HPDE6-E6E7 (cell line): ENCODE measurements at regions not wholly inside any gene's neighbourhood (a gene's known extent, or its start where the extent isn't known, plus 50 kb on each side); places are given as distances from the start of the nearest gene placed in this dataset.

ENCODE experiments used
- DNase-seq: peaks from one replicate; pipeline ENCODE4 v3.0.0; 2011; ENCODE audit warnings: missing footprints; ENCODE audit errors: extremely low spot score

GRCh38 chr11:95486466-95486865, 255.5 kb upstream of the SESN3 start:
- DNase-seq, result no peak

DNA sequence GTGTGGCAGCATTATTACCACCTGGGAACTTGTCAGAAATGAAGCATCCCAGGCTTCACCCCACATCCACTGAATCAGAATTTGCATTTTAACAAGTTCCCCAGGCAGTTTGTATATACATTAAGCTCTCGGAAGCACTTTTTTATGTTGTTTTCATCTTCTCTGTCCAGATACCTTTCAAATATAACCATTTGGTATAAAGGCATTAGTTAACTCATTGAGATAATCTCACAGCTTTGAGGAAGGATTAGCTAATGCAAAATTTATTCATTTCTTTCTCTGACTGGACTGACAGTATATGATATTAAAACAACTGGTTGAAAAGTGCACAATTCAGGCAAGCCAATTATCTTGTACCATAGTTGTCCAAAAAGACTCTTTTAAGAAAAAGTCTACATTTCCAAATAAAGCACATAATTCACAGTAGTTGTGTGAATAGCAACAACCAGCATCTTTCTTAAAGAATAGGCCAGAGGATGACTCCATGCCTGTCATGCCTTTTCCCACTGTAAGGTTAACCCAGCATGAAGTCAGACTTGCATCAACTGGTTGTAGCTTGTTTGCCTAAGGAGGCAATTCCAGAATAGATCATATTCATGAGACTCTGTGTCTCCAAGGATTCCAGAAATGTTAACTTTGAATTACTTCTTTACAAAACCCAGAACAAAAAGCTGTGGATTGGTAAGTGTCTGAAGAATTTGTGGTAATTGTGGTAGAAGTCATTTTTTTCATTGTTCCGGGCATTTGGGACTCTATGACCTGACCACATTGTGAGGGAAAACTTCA, 254.3 kb upstream of the SESN3 start:
- peak; percentile 40 for DNase-seq

- no peak for DNase-seq
These were observed 252.3 kb upstream of the SESN3 start for GRCh38 chr11:95483339-95483738.

GRCh38 chr11:95478003-95478402, 247.0 kb upstream of the SESN3 start:
- DNase-seq, result no peak

- DNase-seq, result no peak
These were observed 238.3 kb upstream of the SESN3 start for GRCh38 chr11:95469258-95469657.

GRCh38 chr11:95466416-95466815, 235.4 kb upstream of the SESN3 start:
- DNase-seq, result no peak

DNA sequence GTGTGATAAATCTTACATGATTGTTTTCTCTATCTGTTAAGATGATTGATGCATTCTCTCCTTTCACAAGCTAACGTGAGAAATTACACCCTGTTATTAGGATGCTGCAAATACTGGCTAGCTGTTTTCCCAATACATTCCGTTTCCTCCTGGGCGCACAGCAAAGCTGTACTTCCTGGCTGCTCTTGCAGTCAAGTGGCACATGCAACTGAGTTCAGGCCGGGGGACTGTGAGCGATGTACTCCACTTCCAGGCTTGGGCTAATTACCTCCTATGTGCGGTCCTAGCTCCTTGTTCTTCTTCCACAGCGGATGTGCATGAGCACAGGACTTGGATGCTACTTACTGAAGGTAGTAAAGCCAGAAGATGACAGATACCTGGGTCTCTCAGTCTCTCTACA, 234.9 kb upstream of the SESN3 start:
- no peak for DNase-seq

GRCh38 chr11:95461858-95462257, 230.9 kb upstream of the SESN3 start:
- no peak for DNase-seq

- no peak for DNase-seq
These were observed 230.3 kb upstream of the SESN3 start for GRCh38 chr11:95461348-95461747.

GRCh38 chr11:95459291-95460042, 228.5 kb upstream of the SESN3 start:
- no peak for DNase-seq

DNA sequence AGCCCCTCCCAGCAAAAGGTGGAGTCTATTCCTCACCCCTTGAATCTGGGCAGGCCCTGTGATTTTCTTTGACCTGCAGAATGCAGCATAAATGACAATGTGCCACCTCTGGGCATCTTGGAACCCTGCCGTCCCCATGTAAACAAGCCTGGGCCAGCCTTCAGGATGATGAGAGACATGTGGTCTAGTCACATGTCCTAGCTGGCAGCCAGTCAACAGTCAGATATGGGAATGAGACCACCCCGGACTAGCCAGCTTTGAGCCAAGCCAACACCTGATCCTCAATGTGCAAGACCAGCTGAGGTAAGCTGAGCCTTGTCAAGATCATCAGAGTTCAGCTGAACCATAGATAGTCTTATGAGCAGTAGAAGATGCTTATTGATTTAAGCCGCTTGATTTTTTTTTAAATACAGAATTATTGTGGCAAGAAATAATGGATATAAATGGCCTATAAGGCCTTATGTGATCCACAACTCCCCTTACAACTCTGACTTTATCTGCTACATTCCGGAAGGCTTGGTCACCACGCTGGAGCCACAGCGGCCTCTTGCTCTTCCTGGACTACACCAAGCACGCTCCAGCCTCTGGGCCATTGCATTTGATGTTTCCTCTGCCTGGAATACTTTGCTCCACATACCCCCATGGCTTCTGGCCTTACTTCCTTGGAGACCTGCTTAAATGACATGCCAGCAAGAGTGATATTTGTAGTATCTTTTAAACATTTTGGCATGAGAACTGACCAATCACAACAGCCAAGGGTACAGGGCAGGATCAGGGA, 225.9 kb upstream of the SESN3 start:
- no peak for DNase-seq

DNA sequence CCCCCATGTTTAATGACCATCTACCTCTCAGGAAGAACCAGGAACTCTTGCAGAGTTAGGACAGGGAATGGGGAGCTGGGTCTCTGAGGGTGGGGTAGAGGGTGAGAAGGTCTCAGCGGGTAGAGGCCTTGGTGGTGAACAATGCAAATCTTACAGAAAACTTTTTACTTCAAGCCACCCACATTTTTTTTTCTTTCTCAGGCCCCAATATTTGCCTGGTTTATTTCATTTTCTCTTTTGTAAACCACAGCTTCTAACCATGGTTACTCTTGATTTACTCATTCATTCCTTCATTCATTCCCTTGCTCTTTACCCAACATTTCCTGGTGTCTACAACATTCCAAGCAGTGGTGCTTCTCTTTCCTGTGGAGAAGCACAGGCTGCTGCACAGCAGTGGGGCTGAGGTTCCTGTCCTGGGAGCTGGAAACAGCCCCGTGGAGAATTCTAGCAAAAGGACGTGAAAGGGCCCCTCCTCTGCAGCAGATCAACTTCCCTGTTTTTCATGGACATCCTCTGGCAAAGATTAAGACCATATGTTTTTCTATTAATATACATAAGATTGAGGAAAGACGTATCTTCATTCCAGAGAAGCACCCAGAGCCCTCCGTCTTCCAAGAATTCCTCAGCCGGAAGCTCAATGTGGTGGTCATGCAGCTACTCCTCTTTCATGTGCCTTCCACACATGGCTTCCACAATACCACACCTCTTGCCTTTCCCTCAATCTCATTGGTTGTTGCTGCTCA, 224.4 kb upstream of the SESN3 start:
- DNase-seq, result no peak

- DNase-seq, result peak; percentile 45
These were observed 222.7 kb upstream of the SESN3 start for GRCh38 chr11:95453616-95454171.

DNA sequence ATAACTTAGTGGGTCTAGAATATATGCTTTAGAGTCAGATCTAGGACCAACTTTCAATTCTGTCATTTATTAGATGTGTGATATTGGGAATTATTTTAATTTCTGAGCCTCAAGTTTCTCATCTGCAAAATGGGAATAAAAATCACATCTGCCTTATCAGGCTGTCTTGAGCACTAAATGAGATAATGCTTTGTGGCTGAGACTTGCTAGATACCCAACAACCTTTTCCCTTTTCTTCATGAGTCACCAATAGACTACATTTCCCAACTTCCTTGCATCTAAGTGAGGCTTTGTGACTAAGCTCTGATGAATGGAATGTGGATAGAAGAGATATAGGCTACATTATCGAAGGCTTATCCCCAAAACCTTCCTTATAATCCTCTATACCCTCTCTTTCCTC, 220.7 kb upstream of the SESN3 start:
- DNase-seq, result peak; percentile 56

DNA sequence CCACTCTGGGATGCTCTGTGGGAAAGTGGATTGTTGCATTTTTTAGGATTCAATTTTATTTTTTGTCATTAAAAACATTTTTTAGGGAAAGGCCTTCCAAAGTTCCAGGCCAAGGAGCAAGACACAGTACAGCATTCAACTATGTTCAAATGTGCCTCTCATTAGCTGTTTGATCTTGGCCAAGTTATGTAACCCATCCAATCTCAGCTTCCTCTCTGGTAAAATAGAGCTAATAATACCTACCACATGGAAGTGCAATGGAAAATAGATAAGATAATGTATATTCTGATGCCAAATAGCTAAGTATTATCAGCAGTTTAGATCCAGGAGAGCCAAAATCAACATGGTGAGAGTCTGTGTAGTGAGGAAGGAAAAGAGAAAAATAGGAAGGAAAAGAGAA, 220.3 kb upstream of the SESN3 start:
- DNase-seq, result no peak

- no peak for DNase-seq
These were observed 219.6 kb upstream of the SESN3 start for GRCh38 chr11:95450547-95451123.

- no peak for DNase-seq
These were observed 214.8 kb upstream of the SESN3 start for GRCh38 chr11:95445746-95446333.

DNA sequence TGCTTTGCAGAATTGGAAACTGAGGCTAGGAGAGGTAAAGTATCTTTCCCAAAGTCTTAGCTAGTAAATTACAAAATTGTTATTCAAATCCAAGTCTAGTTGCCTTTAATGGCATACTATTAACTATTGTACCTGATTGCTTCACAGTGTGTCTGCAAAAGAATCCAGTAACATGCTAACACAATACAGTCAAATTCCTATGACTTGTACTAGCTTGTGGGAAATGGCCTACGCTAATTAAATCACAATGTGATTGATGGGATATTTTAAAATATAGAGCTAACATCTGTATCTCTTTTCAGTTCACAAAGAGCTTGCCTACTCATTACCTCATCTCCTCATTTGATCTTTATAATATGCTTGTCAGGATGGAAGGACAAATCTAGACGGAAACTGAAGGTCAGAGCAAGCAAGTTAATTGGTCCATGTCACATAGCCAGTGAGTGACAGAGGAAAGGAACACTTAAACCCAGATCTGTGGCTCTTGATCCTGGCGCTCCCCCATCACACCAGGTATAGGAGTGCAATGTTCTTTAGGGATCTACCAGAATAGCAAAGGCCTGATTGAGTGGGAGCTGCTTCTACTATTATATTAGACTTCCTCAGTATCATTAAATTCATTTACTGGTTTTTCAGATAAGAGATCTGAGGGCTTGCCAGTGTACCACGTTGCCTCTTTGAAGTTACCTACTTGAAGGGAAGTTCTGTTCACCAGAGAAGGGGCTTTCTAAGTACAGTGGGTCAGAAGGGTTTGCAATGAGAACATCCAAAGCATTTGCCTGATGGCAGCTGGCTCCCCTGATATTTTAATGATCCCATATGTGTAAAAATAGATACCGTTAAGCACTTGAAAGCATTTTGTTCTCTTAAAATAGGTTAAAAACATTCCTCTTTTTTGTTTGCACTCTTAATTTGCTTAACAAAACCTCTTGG, 213.6 kb upstream of the SESN3 start:
- peak; percentile 39 for DNase-seq

DNA sequence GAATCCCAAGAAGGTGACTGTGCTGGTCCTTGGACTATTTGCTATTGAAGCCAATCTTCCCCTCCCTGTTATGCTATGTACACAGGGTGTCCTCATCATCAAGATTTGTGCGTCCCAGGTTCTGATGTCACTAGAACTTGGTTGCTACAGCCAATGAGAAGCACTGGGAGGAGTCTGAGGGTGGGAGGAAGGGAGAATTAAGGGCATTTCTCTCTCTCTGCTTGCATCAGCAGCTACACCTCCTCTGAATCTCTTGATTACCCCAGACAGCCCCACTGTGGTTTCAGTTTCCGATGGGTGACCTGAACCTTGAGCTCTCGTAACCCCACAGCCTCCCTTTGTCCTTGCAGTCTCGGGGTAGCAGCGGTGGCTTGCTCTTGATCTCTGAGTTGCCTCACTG, 212.4 kb upstream of the SESN3 start:
- DNase-seq, result no peak
